ENCODE measurements at regions not wholly inside any gene's neighbourhood (a gene's known extent, or its start where the extent isn't known, plus 50 kb on each side); places are given as distances from the start of the nearest gene placed in this dataset.

DNA sequence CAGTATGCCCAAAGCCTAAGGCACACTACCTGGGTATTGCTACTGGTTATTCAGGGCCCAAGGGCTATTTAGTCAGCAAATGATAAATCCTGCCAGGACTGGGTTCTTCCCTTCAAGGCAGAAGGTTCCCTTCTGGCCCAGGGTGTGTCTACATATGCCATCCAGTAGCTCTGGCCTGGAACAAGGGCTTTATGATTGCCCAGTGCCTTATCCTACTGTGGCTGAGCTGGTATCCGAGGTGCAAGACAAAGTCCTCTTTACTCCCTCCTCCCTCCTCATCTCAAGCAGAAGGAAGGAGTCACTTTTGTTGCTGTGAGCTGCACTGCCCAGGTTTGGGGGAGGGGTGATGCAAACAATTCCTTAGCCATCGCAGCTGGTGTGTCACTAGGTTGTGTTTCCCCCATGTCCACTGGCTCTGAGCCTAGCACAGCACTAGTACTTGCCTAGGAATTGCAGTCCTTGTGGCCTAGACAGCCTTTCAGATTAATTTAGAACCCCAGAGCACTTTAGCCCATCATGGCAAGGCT lies 221.8 kb upstream of the TGFBR2 start:
- no peak overlapping the region for H3K27ac ChIP-seq
- TF ChIP-seq, protein P1, sequence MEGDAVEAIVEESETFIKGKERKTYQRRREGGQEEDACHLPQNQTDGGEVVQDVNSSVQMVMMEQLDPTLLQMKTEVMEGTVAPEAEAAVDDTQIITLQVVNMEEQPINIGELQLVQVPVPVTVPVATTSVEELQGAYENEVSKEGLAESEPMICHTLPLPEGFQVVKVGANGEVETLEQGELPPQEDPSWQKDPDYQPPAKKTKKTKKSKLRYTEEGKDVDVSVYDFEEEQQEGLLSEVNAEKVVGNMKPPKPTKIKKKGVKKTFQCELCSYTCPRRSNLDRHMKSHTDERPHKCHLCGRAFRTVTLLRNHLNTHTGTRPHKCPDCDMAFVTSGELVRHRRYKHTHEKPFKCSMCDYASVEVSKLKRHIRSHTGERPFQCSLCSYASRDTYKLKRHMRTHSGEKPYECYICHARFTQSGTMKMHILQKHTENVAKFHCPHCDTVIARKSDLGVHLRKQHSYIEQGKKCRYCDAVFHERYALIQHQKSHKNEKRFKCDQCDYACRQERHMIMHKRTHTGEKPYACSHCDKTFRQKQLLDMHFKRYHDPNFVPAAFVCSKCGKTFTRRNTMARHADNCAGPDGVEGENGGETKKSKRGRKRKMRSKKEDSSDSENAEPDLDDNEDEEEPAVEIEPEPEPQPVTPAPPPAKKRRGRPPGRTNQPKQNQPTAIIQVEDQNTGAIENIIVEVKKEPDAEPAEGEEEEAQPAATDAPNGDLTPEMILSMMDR (conservative IDR thresholded peaks at IDR 0.05) = no peak

DNA sequence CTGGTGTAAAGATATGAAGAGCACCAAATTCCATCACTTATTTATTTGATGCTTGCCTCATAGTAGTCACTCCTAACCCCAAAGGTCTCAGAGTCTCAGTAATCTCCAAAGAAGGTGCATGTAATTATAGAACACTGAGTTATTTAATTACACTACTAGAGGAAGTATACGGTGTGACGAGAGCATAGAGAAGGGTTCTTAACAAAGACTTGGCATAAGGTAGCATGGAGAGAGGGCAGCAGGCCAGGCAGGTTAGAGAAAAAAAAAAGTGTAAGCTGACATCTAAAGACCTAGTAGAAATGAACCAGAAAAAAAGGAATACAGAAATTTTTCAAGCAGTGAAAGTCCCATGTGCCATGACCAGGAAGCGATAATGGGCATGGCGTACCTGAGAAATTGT lies 213.3 kb upstream of the TGFBR2 start:
- TF ChIP-seq, protein P1 (conservative IDR thresholded peaks at IDR 0.05) = no peak
- H3K27ac ChIP-seq = no peak overlapping the region

DNA sequence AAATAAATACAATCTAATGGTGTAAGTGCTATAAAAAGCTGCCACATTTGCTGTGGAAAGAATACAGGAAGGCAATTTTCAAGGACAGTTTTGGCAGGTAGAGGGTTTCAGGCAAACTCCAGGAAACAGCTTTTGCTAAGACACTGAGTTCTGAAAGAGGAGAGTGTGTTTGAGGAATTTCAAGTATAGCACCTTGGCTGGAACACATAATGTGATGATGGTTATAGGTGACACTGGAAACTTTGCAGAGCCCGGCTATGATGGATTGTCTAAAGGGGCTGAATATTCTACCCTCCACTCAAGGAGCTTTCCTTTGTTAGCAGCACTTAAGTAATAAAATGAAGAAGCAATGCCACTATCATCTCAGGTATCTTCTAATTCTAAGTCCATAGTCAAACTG lies 209.4 kb upstream of the TGFBR2 start:
- H3K27ac ChIP-seq = no peak overlapping the region
- TF ChIP-seq, protein P1 (conservative IDR thresholded peaks at IDR 0.05) = no peak

DNA sequence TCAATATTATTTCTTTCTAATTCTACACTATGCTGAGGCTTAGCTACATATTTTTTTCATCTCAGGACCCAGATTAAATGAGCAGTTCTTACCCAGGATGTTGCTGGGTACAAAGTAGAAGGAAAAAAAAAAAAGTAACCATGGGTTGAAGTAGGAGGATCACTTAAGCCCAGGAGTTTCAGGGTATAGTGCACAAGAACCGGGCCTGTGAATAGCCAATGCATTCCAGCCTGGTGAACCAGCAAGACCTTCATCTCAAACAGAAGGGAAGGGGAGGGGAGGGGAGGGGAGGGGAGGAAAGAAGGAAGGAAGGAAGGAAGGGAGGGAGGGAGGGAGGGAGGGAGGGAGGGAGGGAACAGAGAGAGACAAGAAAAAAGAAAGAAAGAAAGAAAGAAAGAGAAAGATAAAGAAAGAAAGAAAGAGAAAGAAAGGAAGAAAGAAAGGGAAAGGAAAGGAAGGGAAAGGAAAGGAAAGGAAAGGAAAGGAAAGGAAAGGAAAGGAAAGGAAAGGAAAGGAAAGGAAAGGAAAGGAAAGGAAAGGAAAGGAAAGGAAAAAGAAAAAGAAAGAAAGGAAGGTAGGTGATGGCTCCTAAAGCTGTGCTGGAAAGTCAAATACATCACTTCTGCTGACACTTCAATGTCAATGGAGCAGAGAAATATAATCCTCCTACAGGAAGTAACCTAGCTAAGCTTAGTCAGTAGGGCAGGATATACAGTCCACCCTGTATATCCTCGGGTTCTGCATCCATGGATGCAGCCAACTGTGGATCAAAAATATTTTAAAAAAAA lies 206.8 kb upstream of the TGFBR2 start:
- H3K27ac ChIP-seq = no peak overlapping the region
- TF ChIP-seq, protein P1 (conservative IDR thresholded peaks at IDR 0.05) = no peak

DNA sequence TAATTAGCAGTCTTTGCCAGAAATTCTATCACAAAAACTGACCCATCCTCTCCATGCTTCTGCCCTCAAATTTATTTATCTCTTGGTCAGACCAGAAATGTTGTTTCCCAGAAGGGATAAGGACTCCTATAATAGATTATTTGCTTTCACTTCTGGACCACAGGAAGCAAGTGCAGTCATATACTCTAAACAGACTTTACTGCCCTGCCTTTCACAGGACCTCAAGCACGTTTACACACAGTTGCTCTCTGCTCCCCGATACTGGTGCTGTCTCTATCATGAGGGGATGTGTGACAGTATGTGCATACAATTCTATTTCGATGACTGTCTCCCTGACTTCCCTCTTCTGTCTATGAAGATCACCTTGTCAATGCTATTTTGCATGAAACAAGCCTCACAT lies 205.5 kb upstream of the TGFBR2 start:
- H3K27ac ChIP-seq = no peak overlapping the region
- TF ChIP-seq, protein P1 (conservative IDR thresholded peaks at IDR 0.05) = no peak

DNA sequence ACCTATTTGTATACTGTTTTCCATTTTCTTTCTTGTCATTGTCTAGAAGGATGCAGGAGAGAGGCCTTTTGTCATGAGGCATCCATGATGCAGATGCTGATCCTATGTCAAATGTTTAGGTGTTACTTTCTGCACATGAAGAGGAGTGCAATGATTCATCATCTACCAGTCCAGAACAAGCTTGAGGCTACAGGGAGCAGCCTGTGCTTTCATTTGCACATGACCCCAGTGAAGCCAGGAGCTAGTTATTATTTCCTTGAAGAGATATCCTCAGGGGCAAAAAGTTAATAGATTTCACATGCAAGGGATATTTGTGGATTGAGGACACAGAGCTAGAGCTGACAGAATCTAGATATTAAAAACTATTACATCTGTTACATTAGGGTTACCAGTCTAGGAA lies 204.4 kb upstream of the TGFBR2 start:
- no peak overlapping the region for H3K27ac ChIP-seq
- TF ChIP-seq, protein P1 (conservative IDR thresholded peaks at IDR 0.05) = no peak

DNA sequence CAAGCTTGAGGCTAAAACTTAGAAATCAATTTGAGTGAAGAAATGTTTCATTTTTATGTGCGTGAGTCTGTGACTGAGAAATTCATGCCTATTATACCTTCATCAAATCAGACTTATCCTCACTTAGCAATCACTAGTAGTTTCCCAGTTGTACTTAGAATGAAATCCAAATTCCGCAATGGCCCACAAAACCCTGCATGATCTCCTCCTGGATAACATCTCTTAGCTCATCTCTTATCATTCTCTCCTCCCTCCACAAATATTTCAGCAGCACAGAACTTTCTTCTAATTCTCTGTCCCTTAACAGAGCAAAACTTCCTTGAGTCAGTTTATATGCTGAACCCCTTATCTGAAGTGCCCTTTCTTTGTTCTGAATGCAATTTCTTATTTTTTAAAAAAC lies 198.8 kb upstream of the TGFBR2 start:
- TF ChIP-seq, protein P1 (conservative IDR thresholded peaks at IDR 0.05) = no peak
- H3K27ac ChIP-seq = no peak overlapping the region

Data from VCaP (cell line).